ENCODE measurements at regions not wholly inside any gene's neighbourhood (a gene's known extent, or its start where the extent isn't known, plus 50 kb on each side); places are given as distances from the start of the nearest gene placed in this dataset.

DNA sequence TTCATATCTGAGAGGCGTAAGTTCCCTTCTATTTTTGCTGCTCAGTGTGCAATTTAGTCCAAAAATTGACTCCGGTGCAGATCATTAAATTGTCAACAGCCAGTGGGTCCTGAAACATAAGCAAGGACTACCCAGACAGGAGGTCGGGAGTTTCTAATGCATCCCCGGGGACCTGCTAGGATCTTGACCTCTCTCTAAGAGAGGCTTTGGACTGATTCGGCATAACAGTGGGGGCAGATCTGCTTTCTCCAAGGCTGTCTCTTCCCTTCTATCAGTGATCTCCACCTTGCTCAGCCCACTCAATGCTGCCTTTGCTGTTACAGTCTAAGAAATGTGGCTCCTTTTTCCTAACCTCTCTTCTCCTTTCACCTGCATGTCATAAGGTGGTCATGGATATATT is 199.1 kb upstream of the NRP1 start:
- TF ChIP-seq, protein P1, sequence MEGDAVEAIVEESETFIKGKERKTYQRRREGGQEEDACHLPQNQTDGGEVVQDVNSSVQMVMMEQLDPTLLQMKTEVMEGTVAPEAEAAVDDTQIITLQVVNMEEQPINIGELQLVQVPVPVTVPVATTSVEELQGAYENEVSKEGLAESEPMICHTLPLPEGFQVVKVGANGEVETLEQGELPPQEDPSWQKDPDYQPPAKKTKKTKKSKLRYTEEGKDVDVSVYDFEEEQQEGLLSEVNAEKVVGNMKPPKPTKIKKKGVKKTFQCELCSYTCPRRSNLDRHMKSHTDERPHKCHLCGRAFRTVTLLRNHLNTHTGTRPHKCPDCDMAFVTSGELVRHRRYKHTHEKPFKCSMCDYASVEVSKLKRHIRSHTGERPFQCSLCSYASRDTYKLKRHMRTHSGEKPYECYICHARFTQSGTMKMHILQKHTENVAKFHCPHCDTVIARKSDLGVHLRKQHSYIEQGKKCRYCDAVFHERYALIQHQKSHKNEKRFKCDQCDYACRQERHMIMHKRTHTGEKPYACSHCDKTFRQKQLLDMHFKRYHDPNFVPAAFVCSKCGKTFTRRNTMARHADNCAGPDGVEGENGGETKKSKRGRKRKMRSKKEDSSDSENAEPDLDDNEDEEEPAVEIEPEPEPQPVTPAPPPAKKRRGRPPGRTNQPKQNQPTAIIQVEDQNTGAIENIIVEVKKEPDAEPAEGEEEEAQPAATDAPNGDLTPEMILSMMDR (IDR thresholded peaks at IDR 0.05), result no peak
- no peak for TF ChIP-seq ZFX (IDR thresholded peaks at IDR 0.05; ENCODE audit: borderline replicate concordance)
